Activated CD8-positive, alpha-beta T cell treated with anti-CD3 and anti-CD28 coated beads for 36 hours (primary cell): ENCODE measurements at regions not wholly inside any gene's neighbourhood (a gene's known extent, or its start where the extent isn't known, plus 50 kb on each side); places are given as distances from the start of the nearest gene placed in this dataset.
"Not testable (repeated sequence)": the region's sequence is repeated elsewhere in the genome, so short reads cannot be mapped to it uniquely, and the experiment has no call there.

Experiments used
- ATAC-seq: fragments of 200-7000 bp; cut with Tn5 transposase; one replicate; pipeline ENCODE4 v1.10.0; 2021; ENCODE audit warnings: mild to moderate bottlenecking, moderate library complexity
- CTCF ChIA-PET: fragments of 350-600 bp; sonication (Branson Sonifier 250); formaldehyde crosslinking; loops from one replicate; lab custom pipeline; 2021; ENCODE audit warnings: antibody characterized with exemption; lab: Charles Lee
- POLR2A ChIA-PET: fragments of 350-600 bp; sonication (Branson Sonifier 250); formaldehyde crosslinking; loops from one replicate; lab custom pipeline; 2021; ENCODE audit warnings: antibody characterized with exemption; lab: Charles Lee
- DNase-seq: peaks from one replicate; pipeline ENCODE4 v3.0.0-alpha.2; 2020
- H3K27ac Mint-ChIP-seq: one replicate; pipeline ENCODE4 v1.8.0; 2021; ENCODE audit warnings: mild to moderate bottlenecking, mixed read lengths
- H3K27me3 Mint-ChIP-seq: one replicate; pipeline ENCODE4 v1.8.0; 2021; ENCODE audit warnings: mixed read lengths
- H3K36me3 Mint-ChIP-seq: one replicate; pipeline ENCODE4 v1.8.0; 2021; ENCODE audit warnings: low read depth, mixed read lengths
- H3K4me1 Mint-ChIP-seq: one replicate; pipeline ENCODE4 v1.8.0; 2021; ENCODE audit warnings: low read depth, mixed read lengths
- H3K4me3 Mint-ChIP-seq: one replicate; pipeline ENCODE4 v1.8.0; 2021; ENCODE audit warnings: mild to moderate bottlenecking, moderate library complexity, mixed read lengths
- H3K9me3 Mint-ChIP-seq: one replicate; pipeline ENCODE4 v1.8.0; 2021; ENCODE audit warnings: mixed read lengths
- CTCF ChIP-seq: fragments of 200-600 bp; IDR thresholded peaks from one replicate; pipeline ENCODE4 v1.8.0; 2022; ENCODE audit warnings: antibody characterized with exemption, mild to moderate bottlenecking
- intact Hi-C: fragments of 100-400 bp; cut with micrococcal nuclease; formaldehyde crosslinking; loops from one replicate; pipeline ENCODE4 v1.10.0; 2022

GRCh38 chr1:178580876-178581275 is 68.0 kb downstream of the TEX35 start:
- Mint-ChIP-seq H3K4me1 (no peaks in the 10 kb centered on the region), H3K4me3 (no peak overlapping the region), H3K9me3 (no peaks in the 10 kb centered on the region), H3K36me3 (no peaks in the 10 kb centered on the region), H3K27me3 (no peaks in the 10 kb centered on the region), H3K27ac (no peak overlapping the region)
- ATAC-seq (no peak), DNase-seq (no peak)
- CTCF ChIA-PET, result no interaction called here
- intact Hi-C loops, result no loop called here
- POLR2A ChIA-PET, result interaction anchor here (0.9 kb wide), 1 partner anchor 9 kb away, joined by 3 read pairs; no protein-coding TSS in a partner anchor
- TF ChIP-seq CTCF, result no peak

- no peaks in the 10 kb centered on the region for H3K27me3 Mint-ChIP-seq
- no peaks in the 10 kb centered on the region for H3K9me3 Mint-ChIP-seq
- H3K4me3 Mint-ChIP-seq, result no peak overlapping the region
- POLR2A ChIA-PET, result interaction anchor here (0.9 kb wide), 1 partner anchor 9 kb away, joined by 3 read pairs; no protein-coding TSS in a partner anchor
- H3K36me3 Mint-ChIP-seq, result no peaks in the 10 kb centered on the region
- ATAC-seq (no peak), DNase-seq (no peak)
- H3K4me1 Mint-ChIP-seq, result no peaks in the 10 kb centered on the region
- CTCF ChIA-PET, result no interaction called here
- H3K27ac Mint-ChIP-seq, result no peak overlapping the region
- intact Hi-C loops, result no loop called here
- no peak for TF ChIP-seq CTCF
Observed at GRCh38 chr1:178581351-178582303, 68.7 kb downstream of the TEX35 start.

GRCh38 chr1:178587096-178587495 is 74.2 kb downstream of the TEX35 start:
- ATAC-seq (no peak), DNase-seq (no peak)
- intact Hi-C loops, result no loop called here
- no peak overlapping the region for H3K4me3 Mint-ChIP-seq
- H3K4me1 Mint-ChIP-seq, result no peaks in the 10 kb centered on the region
- no peak overlapping the region for H3K27ac Mint-ChIP-seq
- H3K27me3 Mint-ChIP-seq, result peaks cover 16% of the 10 kb centered on the region
- ChIA-PET CTCF (interaction anchor here (0.9 to 1.1 kb wide), 2 partner anchors 13 to 55 kb away, joined by 3 read pairs; no protein-coding TSS in a partner anchor), POLR2A (no interaction called here)
- H3K36me3 Mint-ChIP-seq, result no peaks in the 10 kb centered on the region
- no peaks in the 10 kb centered on the region for H3K9me3 Mint-ChIP-seq
- TF ChIP-seq CTCF, result no peak

GRCh38 chr1:178587975-178588374 is 75.1 kb downstream of the TEX35 start:
- intact Hi-C loops, result no loop called here
- H3K27ac Mint-ChIP-seq, result no peak overlapping the region
- no peak for TF ChIP-seq CTCF
- H3K27me3 Mint-ChIP-seq, result peaks cover 16% of the 10 kb centered on the region
- H3K9me3 Mint-ChIP-seq, result no peaks in the 10 kb centered on the region
- ChIA-PET POLR2A (interaction anchor here (1.1 kb wide), 1 partner anchor 71 kb away, joined by 3 read pairs; no protein-coding TSS in a partner anchor), CTCF (interaction anchor here (1.1 kb wide), 1 partner anchor 56 kb away, joined by 3 read pairs; no protein-coding TSS in a partner anchor)
- H3K36me3 Mint-ChIP-seq, result no peaks in the 10 kb centered on the region
- no peak overlapping the region for H3K4me3 Mint-ChIP-seq
- H3K4me1 Mint-ChIP-seq, result no peaks in the 10 kb centered on the region
- ATAC-seq, result no peak
- no peak for DNase-seq

GRCh38 chr1:178589042-178589441 is 76.1 kb downstream of the TEX35 start:
- H3K4me3 Mint-ChIP-seq, intact Hi-C loops, H3K4me1 Mint-ChIP-seq, H3K36me3 Mint-ChIP-seq, ATAC-seq, CTCF ChIA-PET, POLR2A ChIA-PET, DNase-seq, H3K9me3 Mint-ChIP-seq, H3K27ac Mint-ChIP-seq: not testable (repeated sequence)
- H3K27me3 Mint-ChIP-seq, result peaks cover 16% of the 10 kb centered on the region

GRCh38 chr1:178591811-178592210 is 78.9 kb downstream of the TEX35 start:
- DNase-seq, H3K4me1 Mint-ChIP-seq, intact Hi-C loops, H3K4me3 Mint-ChIP-seq, H3K36me3 Mint-ChIP-seq, POLR2A ChIA-PET, H3K27ac Mint-ChIP-seq, H3K9me3 Mint-ChIP-seq, ATAC-seq: not testable (repeated sequence)
- H3K27me3 Mint-ChIP-seq, result peaks cover 16% of the 10 kb centered on the region
- CTCF ChIA-PET, result interaction anchor here (0.9 kb wide), 1 partner anchor 49 kb away, joined by 3 read pairs; no protein-coding TSS in a partner anchor
